ENCODE measurements at regions not wholly inside any gene's neighbourhood (a gene's known extent, or its start where the extent isn't known, plus 50 kb on each side); places are given as distances from the start of the nearest gene placed in this dataset.

DNA sequence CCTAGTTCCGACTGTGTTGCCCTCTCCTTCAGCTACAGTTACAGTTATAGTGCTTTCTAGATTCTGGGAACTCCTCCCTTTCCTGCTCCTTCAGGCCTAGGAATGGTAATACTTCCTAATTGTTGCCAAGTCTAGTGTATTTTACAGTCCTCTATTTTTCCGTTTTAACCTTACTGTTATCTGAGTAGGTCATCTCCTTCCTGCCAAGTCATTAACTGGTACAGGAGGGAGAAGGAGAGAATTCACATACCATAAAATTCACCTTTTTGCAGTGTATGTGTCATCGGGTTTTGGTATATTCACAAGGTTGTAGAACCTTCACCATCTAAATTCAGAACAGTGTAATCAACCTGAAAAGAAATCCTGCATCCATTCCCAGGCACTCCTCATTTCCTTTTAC lies 335.4 kb upstream of the MEF2C start:
- H4K20me1 ChIP-seq (ENCODE audit: insufficient read depth, low read length): no peaks in the 10 kb centered on the region
- H2AFZ ChIP-seq (replicated peaks; ENCODE audit: low read length, poor library complexity): no peak overlapping the region
- no peak overlapping the region for H3K14ac ChIP-seq (replicated peaks; ENCODE audit: low read depth, low read length)
- intact Hi-C loops (cut with micrococcal nuclease): loop anchor here (10.0 kb wide), 1 partner anchor 334 kb away; the partner anchor contains the start of gene MEF2C
- H2BK120ac ChIP-seq (ENCODE audit: low read depth, low read length): no peak overlapping the region
- no peak for DNase-seq
- H3K18ac ChIP-seq (ENCODE audit: low read depth, low read length): no peak overlapping the region
- H3K23ac ChIP-seq (ENCODE audit: low read depth, low read length): no peak overlapping the region
- H3K4me3 ChIP-seq (ENCODE audit: insufficient read depth, low read depth, low read length): no peak overlapping the region
- no peak for ATAC-seq (ENCODE audit: low read depth)
- no peak overlapping the region for H2AK5ac ChIP-seq (ENCODE audit: low read depth, low read length)
- no peaks in the 10 kb centered on the region for H3K79me1 ChIP-seq (ENCODE audit: low read depth in 1 of 2, low read length in 2 of 2)
- H2BK15ac ChIP-seq (ENCODE audit: low read depth, low read length): no peak overlapping the region
- H2BK5ac ChIP-seq (ENCODE audit: low read depth, low read length, poor library complexity, severe bottlenecking): no peak overlapping the region
- H3K4me1 ChIP-seq (ENCODE audit: control insufficient read depth, insufficient read depth, low read length): no peaks in the 10 kb centered on the region
- no peaks in the 10 kb centered on the region for H3K9me3 ChIP-seq (ENCODE audit: control insufficient read depth, insufficient read depth, low read length)
- no peak overlapping the region for H4K5ac ChIP-seq (ENCODE audit: low read depth, low read length)
- H3K27me3 ChIP-seq (ENCODE audit: control insufficient read depth, insufficient read depth, low read length): no peaks in the 10 kb centered on the region
- no peak overlapping the region for H3K56ac ChIP-seq (ENCODE audit: extremely low read depth, insufficient read depth, low read length)
- ChIA-PET CTCF (no interaction called here), POLR2A (ENCODE audit: unreplicated experiment) (no interaction called here)
- H2BK20ac ChIP-seq (ENCODE audit: low read depth, low read length): no peak overlapping the region
- no peaks in the 10 kb centered on the region for H3K36me3 ChIP-seq (ENCODE audit: control insufficient read depth, insufficient read depth, low read length)
- TF ChIP-seq MXI1 (IDR thresholded peaks at IDR 0.05; ENCODE audit: borderline replicate concordance, low read depth, low read length) (no peak), RFX5 (IDR thresholded peaks at IDR 0.05; ENCODE audit: low read depth, low read length) (no peak), CEBPB (IDR thresholded peaks at IDR 0.05; ENCODE audit: low read depth, low read length) (no peak)
- no TSS peak for BruUV-seq (replicated peaks)
- dilution Hi-C loops (cut with HindIII; ENCODE audit: low sequenced_read_pairs, unreplicated experiment): no loop called here
- no peak overlapping the region for H2AK9ac ChIP-seq (replicated peaks; ENCODE audit: low read depth, low read length, poor library complexity)
- WGBS, 2 experiments (ENCODE audit: extremely low coverage in 2 of 2, insufficient read length in 1 of 2): no CpG with 5 or more reads among the region's 3 CpGs
- no peaks in the 10 kb centered on the region for H3K9me1 ChIP-seq (ENCODE audit: insufficient read depth, low read length)
- no peak overlapping the region for H3K4me2 ChIP-seq (ENCODE audit: low read depth, low read length)
- no peak overlapping the region for H3K27ac ChIP-seq (ENCODE audit: insufficient read depth, low read length)
- in situ Hi-C loops (cut with MboI; ENCODE audit: low sequenced_read_pairs): no loop called here
- H4K8ac ChIP-seq (ENCODE audit: low read depth in 2 of 2, low read length in 2 of 2): no peak overlapping the region
- no peak overlapping the region for H3K9ac ChIP-seq (ENCODE audit: low read depth, low read length)
- no peak overlapping the region for H4K91ac ChIP-seq (ENCODE audit: insufficient read depth, low read depth, low read length)
- no peak overlapping the region for H3K4ac ChIP-seq (ENCODE audit: low read depth, low read length)
